ENCODE measurements at regions not wholly inside any gene's neighbourhood (a gene's known extent, or its start where the extent isn't known, plus 50 kb on each side); places are given as distances from the start of the nearest gene placed in this dataset.

- TF ChIP-seq, protein P1, sequence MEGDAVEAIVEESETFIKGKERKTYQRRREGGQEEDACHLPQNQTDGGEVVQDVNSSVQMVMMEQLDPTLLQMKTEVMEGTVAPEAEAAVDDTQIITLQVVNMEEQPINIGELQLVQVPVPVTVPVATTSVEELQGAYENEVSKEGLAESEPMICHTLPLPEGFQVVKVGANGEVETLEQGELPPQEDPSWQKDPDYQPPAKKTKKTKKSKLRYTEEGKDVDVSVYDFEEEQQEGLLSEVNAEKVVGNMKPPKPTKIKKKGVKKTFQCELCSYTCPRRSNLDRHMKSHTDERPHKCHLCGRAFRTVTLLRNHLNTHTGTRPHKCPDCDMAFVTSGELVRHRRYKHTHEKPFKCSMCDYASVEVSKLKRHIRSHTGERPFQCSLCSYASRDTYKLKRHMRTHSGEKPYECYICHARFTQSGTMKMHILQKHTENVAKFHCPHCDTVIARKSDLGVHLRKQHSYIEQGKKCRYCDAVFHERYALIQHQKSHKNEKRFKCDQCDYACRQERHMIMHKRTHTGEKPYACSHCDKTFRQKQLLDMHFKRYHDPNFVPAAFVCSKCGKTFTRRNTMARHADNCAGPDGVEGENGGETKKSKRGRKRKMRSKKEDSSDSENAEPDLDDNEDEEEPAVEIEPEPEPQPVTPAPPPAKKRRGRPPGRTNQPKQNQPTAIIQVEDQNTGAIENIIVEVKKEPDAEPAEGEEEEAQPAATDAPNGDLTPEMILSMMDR (IDR thresholded peaks at IDR 0.05 in 4 of 5, conservative IDR thresholded peaks at IDR 0.05 in 1 of 5) = no peak
- TF ChIP-seq POLR2A (IDR thresholded peaks at IDR 0.05) = no peak
These were observed 1194.6 kb upstream of the WWC1 start for GRCh38 chr5:167096816-167097215.

Measured in gastrocnemius medialis (tissue), 4 donors.